Left colon (tissue), 2 donors: ENCODE measurements at regions not wholly inside any gene's neighbourhood (a gene's known extent, or its start where the extent isn't known, plus 50 kb on each side); places are given as distances from the start of the nearest gene placed in this dataset.

Source experiments
- ATAC-seq: fragments of 200-7000 bp; cut with Tn5 transposase; one replicate; pipeline ENCODE4 v1.9.1; 2020; ENCODE audit warnings: mild to moderate bottlenecking, moderate library complexity
- DNase-seq, 2 donors: peaks; one replicate each; pipeline ENCODE4 v3.0.0-alpha.2; 2020
- intact Hi-C, 2 donors: fragments of 100-400 bp; cut with DNase I in 1 of 2; cut with micrococcal nuclease in 1 of 2; formaldehyde crosslinking; loops; one replicate each; pipeline versions ENCODE4 v1.11.2 to v1.14.0; 2022; cut with DNase I, micrococcal nuclease
- donor health status: DM: no; HTN: no; CAD: no.
- donor health status: DM: yes; HTN: yes; CAD: no.

GRCh38 chr5:1949253-1949652 lies 66.5 kb upstream of the IRX4 start:
- DNase-seq = no peak
- intact Hi-C loops = no loop called here
- no peak for ATAC-seq

GRCh38 chr5:1948663-1949191 lies 66.0 kb upstream of the IRX4 start:
- intact Hi-C loops = no loop called here
- ATAC-seq (no peak), DNase-seq (no peak)

GRCh38 chr5:1948111-1948510 lies 65.4 kb upstream of the IRX4 start:
- intact Hi-C loops = no loop called here
- DNase-seq (no peak), ATAC-seq (no peak)

GRCh38 chr5:1946776-1947175 lies 64.1 kb upstream of the IRX4 start:
- intact Hi-C loops = no loop called here
- ATAC-seq (no peak), DNase-seq (no peak)

GRCh38 chr5:1946122-1946677 lies 63.5 kb upstream of the IRX4 start:
- ATAC-seq (no peak), DNase-seq (no peak)
- intact Hi-C loops = no loop called here

GRCh38 chr5:1945606-1946005 lies 62.9 kb upstream of the IRX4 start:
- intact Hi-C loops = no loop called here
- DNase-seq (no peak), ATAC-seq (no peak)

- intact Hi-C loops = no loop called here
- no peak for ATAC-seq
- no peak for DNase-seq
Observed at GRCh38 chr5:1944408-1944807, 61.7 kb upstream of the IRX4 start.

GRCh38 chr5:1943481-1943880 lies 60.8 kb upstream of the IRX4 start:
- intact Hi-C loops = no loop called here
- DNase-seq (no peak), ATAC-seq (no peak)

- intact Hi-C loops = no loop called here
- DNase-seq (no peak), ATAC-seq (no peak)
Observed at GRCh38 chr5:1942630-1943029, 59.9 kb upstream of the IRX4 start.

- ATAC-seq (no peak), DNase-seq (no peak)
Observed at GRCh38 chr5:1942158-1942557, 59.4 kb upstream of the IRX4 start.

GRCh38 chr5:1939256-1939655 lies 56.5 kb upstream of the IRX4 start:
- no peak for DNase-seq
- intact Hi-C loops = no loop called here
- ATAC-seq = no peak

More at GRCh38 chr5:1942158-1942557, 59.4 kb upstream of the IRX4 start:
- intact Hi-C loops = no loop called here

- intact Hi-C loops = no loop called here
Observed at GRCh38 chr5:1938310-1939000, 55.7 kb upstream of the IRX4 start.

GRCh38 chr5:1937590-1937989 lies 54.9 kb upstream of the IRX4 start:
- DNase-seq = no peak
- intact Hi-C loops = no loop called here
- ATAC-seq = no peak

More at GRCh38 chr5:1938310-1939000, 55.7 kb upstream of the IRX4 start:
- ATAC-seq (no peak), DNase-seq (no peak)

- ATAC-seq (no peak), DNase-seq (no peak)
- intact Hi-C loops = no loop called here
Observed at GRCh38 chr5:1936901-1937300, 54.2 kb upstream of the IRX4 start.

GRCh38 chr5:1936413-1936812 lies 53.7 kb upstream of the IRX4 start:
- intact Hi-C loops = no loop called here
- DNase-seq = no peak
- ATAC-seq = no peak

GRCh38 chr5:1934801-1935429 lies 52.2 kb upstream of the IRX4 start:
- DNase-seq (no peak), ATAC-seq (no peak)
- intact Hi-C loops = no loop called here

- intact Hi-C loops = no loop called here
- ATAC-seq = no peak
- no peak for DNase-seq
Observed at GRCh38 chr5:1934056-1934394, 51.3 kb upstream of the IRX4 start.

- ATAC-seq (no peak), DNase-seq (no peak)
- intact Hi-C loops = no loop called here
Observed at GRCh38 chr5:1933364-1934055, 50.8 kb upstream of the IRX4 start.
